GM12873 (cell line): ENCODE measurements at regions not wholly inside any gene's neighbourhood (a gene's known extent, or its start where the extent isn't known, plus 50 kb on each side); places are given as distances from the start of the nearest gene placed in this dataset.

Experiments used
- TF ChIP-seq, protein P1 (sequence below): IDR thresholded peaks from 2 replicates; pipeline ENCODE4 v1.5.1; 2012; ENCODE audit warnings: low read depth, mild to moderate bottlenecking, moderate library complexity, low read length, control low read depth; ENCODE audit not compliant: insufficient read depth; ENCODE audit errors: missing control alignments

DNA sequence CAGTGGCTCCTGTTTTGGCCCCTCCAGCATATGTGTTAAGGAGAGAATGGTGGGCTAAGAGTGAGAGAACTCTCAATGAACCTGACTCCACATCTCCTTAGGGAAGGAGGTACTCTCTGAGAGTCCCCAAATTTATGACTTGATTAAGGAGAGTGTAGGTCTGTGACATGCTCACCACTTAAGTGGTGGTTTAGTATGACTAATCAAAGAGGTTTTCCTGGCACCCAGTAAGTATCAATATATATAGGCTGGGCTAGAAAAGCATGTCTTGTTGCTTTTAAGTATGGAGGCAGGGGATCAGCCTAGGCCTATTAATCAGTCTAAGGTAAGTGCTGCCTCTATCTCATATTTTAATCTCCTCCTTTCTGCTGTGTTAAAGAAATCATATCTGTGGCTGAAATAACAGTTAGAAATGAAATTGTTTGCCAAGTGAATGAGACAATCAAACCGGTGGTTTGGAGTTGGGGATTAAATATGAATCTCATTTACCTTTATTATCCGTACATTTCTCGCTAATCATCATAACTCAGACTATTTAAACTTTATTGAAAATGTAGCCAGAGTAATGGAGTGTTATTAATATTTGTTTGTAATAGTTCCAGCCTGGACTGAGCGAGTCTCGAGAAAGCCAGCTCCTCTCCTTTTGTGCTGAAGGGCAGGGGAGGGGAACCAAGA, 107.7 kb upstream of the MEIS1 start:
- TF ChIP-seq, protein P1, sequence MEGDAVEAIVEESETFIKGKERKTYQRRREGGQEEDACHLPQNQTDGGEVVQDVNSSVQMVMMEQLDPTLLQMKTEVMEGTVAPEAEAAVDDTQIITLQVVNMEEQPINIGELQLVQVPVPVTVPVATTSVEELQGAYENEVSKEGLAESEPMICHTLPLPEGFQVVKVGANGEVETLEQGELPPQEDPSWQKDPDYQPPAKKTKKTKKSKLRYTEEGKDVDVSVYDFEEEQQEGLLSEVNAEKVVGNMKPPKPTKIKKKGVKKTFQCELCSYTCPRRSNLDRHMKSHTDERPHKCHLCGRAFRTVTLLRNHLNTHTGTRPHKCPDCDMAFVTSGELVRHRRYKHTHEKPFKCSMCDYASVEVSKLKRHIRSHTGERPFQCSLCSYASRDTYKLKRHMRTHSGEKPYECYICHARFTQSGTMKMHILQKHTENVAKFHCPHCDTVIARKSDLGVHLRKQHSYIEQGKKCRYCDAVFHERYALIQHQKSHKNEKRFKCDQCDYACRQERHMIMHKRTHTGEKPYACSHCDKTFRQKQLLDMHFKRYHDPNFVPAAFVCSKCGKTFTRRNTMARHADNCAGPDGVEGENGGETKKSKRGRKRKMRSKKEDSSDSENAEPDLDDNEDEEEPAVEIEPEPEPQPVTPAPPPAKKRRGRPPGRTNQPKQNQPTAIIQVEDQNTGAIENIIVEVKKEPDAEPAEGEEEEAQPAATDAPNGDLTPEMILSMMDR: no peak

DNA sequence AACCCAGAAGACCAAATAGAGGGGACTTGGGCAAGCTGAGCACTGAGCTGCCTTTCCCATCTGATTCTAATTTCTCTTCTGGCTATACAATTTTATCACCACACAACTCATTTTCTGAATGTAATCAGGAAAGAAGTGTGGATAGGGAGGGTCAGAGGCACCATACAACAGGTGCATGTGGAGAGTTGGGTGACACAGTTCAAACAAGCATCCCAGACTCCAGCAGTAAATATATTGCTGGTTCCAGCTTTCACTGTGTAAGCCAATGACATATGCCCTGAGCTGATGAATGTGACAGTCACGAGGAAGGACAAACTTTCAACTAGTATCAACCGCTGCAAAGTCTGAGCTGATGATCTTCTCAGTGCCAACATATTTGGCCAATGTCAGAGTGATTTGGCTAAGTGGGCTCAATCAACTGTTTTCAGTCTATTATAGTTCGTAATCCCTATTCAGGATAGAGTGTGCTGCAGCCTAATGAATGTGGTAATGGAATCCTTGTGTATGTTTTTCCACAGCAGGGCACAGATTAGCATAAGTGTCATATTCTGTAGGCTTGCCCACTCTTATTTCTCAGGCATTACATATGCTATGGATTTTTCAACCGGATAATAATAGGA, 109.9 kb upstream of the MEIS1 start:
- TF ChIP-seq, protein P1: no peak

DNA sequence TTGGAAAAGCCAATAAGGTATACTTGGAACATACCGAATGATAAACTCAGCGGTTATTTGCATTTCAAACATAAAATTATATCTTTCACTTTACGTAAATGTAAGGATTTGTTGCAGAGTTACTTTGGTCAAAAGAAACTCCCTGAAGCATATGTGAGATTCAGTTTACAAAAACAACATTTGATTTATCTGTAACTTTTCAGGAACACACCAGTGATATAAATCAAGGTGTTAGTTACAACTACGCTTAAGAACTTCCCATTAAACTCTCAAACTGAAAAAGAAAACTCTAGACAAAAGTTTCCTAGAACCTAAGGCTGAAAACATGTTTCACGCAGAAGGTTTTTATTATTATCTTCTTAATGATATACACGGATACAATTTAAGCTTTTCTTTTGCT, 110.6 kb upstream of the MEIS1 start:
- TF ChIP-seq, protein P1: no peak

DNA sequence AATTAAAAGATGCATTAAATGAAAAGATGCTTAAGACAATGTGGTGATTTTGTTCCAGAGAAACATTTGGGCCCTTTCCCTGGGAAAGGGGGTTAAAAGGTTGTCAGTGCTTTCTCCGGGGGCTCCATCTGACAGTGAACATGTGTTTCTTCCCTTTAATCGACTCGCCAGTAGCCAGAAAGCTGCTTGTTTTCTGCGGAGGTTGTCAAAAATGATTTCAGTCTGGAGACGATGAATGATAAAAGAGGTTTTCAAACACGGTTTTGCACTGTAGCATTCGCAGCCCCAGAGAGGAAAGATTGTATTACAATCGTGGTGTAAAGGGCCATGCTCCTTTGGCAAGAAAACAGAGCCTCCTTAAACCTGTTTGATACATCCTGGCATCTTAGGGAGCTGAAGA, 111.5 kb upstream of the MEIS1 start:
- TF ChIP-seq, protein P1: no peak

DNA sequence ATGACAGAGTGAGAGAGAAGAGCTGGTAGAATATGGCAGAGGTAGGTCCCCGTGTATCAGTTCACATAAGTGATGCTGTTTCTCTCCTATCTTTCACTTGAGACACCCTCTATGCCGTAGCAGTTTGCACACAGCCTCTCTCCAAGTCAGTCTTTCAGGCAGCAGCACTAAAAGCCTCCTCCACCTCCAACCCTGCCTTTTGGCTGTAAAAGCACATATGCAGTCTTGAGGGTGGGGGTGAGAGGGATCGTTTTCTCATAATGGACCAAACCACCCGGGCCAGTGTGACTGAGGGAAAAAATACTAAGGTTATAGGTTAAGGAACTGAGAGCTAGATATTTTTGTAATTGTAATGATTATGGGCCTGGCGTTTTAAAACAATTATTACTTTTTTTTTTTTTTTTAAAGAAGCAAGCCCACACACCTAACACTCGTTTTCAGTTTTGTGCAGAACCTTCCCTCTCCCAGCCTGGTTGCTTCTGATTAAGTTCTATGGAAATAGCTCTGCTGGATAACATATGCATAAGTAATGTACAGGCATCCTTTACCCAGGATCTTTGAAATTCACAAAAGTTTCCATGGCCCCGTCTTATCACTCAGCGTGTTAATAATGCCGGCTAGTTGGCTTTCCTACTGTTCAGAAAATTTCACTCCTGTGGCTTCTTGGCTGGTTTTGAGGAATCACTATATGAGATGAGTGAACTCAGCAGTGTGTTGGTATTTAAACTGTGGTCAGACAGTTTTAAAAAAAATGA, 112.2 kb upstream of the MEIS1 start:
- TF ChIP-seq, protein P1: no peak

DNA sequence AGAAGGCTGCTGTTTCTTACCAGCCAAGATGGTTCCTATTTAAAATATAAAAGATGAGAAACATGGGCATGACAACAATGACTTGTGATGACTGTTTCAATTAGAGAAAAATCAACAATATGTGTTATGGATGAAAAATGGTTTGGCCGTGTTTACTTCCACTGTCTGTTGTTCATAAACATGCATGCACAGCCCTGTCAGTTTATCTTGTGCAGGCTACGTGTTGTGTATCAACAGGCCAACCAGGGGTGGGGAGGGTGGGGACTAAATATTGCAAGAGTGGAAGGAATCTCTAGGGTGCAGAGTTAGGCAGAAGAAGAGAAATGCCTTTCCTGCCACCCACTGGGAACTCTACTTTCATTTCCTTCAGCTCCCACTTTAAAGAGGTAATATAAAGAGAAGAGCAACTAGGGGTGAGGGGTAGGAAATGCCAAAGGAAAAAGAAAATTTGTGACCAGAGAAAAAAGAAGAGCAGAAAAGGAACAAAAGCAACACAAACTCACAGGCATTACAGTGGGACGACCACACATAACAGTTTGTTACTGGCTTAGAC, 116.8 kb upstream of the MEIS1 start:
- TF ChIP-seq, protein P1: no peak

DNA sequence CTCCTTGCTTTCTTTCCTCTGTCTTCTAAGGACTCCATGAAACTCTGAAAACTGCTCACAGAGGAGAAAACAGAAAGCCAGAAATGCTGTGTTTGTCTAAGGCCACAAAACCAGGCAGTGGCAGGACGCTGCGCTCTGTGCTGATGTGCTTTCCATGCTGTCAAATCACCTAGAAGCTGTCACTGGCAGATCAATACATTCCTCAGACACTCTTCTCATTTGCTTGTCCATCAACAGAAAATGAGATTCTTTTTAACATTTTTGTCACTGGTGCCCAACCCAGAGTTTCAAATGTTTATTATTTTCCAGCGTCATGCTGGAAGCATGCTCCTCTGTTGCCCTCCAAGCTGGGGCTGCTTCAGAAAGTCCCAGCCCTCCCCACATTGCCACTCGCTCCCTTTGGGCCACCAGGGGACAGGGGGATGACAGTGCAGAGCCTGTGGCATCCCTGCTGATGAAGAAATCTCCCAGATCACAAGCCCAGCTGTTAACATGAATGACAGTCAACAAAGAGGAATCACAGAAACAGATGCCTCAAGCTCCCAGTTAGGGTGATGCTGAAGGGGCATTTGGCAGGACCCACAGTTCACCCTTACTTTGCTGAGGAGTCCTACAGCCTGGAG, 117.5 kb upstream of the MEIS1 start:
- TF ChIP-seq, protein P1: no peak
